ENCODE measurements at regions not wholly inside any gene's neighbourhood (a gene's known extent, or its start where the extent isn't known, plus 50 kb on each side); places are given as distances from the start of the nearest gene placed in this dataset.
"Not testable (repeated sequence)": the region's sequence is repeated elsewhere in the genome, so short reads cannot be mapped to it uniquely, and the experiment has no call there.

DNA sequence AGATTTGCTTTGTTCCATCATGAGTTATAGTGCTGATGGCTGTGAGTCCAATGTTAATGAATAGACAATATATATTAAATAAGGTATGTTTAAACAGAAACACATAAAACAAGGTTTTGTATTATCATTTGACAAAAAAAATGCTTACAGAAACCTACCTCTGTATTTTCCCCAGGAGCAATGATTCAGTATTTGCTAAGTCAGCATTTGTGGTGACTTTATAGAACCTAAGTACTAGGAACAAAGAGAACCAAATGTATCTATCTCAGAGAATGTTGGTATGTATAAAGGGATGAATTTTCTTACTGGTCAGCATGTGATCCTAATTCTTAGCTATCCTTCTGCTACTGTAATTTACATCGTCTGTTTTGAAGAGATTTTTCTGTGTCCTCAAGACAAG, 421.5 kb upstream of the SEL1L start:
- DNase-seq (ENCODE audit: low spot score) = no peak

GRCh38 chr14:81960781-81961180, 427.1 kb upstream of the SEL1L start:
- DNase-seq (ENCODE audit: low spot score) = no peak

- no peak for DNase-seq (ENCODE audit: low spot score)
These were observed 430.2 kb upstream of the SEL1L start for GRCh38 chr14:81963846-81964245.

DNA sequence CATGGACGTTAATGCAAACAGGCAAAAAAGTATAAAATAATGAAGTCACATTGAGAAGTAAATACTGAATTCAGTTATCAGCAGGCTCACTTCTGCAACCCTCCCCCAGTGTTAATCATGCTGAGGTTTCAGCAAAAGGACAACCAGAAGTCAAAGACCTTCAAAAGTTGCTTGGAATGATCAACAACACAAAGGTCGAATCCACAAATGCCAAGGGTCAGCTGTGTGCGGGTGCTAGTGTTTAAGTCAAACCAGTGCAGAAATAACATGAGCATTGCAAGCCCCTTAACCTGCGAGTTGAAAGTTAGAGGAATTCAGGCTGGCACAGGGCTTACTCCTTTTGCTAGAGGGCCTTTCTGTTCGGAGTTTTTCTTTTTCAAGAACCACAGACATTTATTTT, 436.7 kb upstream of the SEL1L start:
- no peak for DNase-seq (ENCODE audit: low spot score)

- no peak for DNase-seq (ENCODE audit: low spot score)
These were observed 438.3 kb upstream of the SEL1L start for GRCh38 chr14:81971911-81972310.

DNA sequence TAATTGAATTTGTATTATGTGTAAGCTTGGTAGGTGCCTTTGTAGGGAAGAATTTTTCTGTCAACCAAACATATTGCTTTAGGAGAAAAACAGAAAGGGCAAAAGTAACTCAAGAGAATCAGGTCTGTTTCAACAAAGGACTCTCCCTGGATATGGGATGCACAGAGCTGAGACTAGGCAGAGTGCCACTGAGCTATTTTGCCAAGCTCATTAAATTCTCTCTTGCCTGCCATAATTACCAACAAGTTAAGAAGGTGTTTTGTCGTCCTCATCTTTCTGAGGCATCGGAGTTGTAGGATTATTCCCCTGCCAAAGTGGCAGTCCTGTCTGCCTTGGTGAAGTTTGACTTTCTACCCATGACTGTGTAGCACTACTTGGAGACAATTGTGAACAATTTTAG, 438.9 kb upstream of the SEL1L start:
- DNase-seq (ENCODE audit: low spot score) = no peak

- DNase-seq (ENCODE audit: low spot score) = no peak
These were observed 440.9 kb upstream of the SEL1L start for GRCh38 chr14:81974543-81974942.

DNA sequence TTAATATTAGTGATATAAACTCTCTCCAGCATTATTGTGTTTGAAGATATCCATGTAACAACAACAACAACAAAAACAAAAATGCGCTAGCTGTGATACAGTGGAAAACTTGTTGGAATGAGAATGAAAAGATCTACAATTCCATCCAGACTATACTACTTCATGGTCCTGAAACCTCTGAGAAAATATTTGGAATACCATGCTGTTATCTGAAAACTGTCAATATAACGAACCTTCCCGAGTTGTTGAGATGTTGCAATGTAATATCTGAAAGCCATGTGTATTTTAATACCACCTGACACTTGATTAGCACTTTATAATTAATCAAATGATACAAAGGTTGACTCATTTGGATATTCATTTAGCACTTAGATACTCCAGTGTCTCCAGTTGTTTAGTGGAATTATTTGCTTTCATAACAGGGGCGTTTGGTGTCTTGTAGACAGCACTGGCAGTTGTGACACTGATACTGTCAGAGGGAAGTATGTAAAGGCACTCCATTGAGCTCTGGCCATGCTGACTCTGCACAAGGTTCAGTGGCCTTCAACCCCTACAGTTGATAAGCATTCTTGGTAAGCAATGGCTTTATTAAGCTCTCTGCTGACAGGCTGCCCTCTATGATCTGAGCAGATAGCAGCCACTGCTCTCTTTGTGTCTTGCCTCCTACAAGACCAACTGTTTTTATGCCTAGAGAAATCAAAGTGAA, 447.1 kb upstream of the SEL1L start:
- DNase-seq (ENCODE audit: low spot score) = no peak

GRCh38 chr14:81981307-81981675, 447.6 kb upstream of the SEL1L start:
- no peak for DNase-seq (ENCODE audit: low spot score)

DNA sequence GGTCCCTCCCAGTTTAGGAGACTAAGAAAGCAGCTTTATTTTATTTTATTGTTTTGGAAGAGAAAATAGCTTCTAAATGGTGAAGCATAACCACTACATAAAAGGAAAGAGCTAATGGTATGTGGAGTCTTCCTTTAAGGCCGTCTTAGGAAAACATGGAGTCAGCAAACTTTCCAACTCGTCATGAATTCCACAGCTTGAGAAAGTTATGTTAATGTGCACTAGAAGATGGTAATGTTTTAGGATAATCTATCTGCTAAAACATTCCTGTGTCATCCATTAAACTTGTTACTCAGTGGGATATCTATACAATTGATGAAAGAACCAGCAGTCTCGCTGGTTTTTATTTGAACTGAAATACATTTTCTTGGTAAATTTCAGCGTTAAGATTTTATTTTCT, 448.4 kb upstream of the SEL1L start:
- no peak for DNase-seq (ENCODE audit: low spot score)

DNA sequence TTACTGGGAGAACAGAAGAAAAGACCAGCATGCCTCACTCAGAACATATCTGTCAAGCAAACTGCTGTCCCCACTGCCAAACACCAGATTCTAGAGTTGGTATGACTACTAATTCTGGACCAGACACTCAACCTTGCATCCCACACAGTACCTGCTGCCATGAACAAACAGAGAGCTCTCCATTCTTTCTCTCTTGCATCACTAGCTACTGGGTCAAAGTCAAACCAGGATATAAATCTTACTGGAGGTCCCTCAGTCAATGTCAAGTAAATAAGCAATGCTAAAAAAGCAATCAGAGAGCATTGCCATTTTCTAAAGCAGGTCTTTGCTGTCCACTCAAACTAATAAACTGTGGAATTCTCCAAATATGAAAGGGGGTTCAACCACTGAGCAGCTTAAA, 452.4 kb upstream of the SEL1L start:
- DNase-seq (ENCODE audit: low spot score) = no peak

- no peak for DNase-seq (ENCODE audit: low spot score)
These were observed 455.6 kb upstream of the SEL1L start for GRCh38 chr14:81989211-81989610.

DNA sequence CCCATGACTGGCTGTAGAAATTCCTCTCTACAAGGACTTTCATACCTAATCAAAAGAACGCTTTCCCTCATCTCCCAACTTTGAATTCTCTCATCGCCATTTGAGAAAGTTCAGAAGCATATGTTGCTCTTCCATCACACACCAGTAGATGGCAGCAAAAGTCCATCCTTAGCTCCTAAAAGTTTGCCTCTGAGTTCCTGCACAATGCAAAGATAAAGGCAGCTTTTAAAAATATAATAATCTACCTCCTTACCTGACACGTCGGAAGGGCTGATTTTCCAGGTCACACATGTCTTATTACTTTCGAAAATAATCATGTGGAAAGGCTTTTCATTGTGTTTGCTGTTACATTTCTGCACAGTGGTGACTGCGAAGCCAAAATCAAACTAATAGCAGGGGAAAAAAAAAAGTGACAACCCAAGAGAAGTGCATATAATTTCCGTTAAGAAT, 456.7 kb upstream of the SEL1L start:
- DNase-seq (ENCODE audit: low spot score) = peak; percentile 65

GRCh38 chr14:81991998-81992397, 458.3 kb upstream of the SEL1L start:
- DNase-seq (ENCODE audit: low spot score) = no peak

GRCh38 chr14:81993432-81993831, 459.8 kb upstream of the SEL1L start:
- DNase-seq (ENCODE audit: low spot score) = no peak

GRCh38 chr14:82003426-82003825, 469.8 kb upstream of the SEL1L start:
- DNase-seq (ENCODE audit: low spot score) = no peak

DNA sequence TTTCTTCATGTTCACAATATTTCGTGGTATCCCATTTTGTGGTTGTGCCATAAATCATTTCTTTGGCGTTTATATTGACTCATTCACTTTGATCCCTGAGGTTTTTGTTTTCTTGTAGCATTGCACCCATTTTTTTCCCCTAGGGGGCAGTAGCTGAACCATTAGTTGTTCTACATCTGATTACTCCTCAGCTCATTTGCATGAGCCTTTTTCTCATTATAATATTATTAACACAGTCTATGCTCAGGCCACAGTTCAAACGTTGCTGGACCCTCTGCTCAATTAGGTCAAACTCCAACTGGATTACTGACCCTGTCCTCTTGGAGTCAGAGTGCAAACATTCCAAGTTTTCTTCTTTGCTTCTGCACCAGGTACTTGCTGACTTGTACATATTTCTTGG, 475.4 kb upstream of the SEL1L start:
- DNase-seq (ENCODE audit: low spot score) = no peak

DNA sequence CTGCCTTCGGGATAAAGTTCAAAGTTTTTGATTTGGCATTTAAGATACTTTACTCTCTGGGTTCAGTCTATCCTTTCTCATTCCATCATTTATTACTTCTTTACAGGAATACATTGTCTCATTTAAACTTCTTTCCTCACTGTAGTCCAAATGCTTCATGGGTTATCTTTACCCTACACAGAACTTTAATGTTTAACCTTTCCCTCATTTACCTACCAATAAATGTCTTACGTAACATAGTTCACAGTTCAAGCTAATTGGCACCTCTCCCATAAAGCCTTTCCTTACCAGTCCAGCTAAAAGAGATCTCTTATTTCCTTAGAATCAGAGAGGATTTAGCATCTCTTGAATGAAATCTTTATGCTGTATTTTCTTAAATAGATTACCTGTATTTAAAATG, 476.3 kb upstream of the SEL1L start:
- no peak for DNase-seq (ENCODE audit: low spot score)

- DNase-seq (ENCODE audit: low spot score) = no peak
These were observed 477.8 kb upstream of the SEL1L start for GRCh38 chr14:82011460-82011859.

GRCh38 chr14:82029038-82029437, 495.4 kb upstream of the SEL1L start:
- DNase-seq (ENCODE audit: low spot score) = no peak

DNA sequence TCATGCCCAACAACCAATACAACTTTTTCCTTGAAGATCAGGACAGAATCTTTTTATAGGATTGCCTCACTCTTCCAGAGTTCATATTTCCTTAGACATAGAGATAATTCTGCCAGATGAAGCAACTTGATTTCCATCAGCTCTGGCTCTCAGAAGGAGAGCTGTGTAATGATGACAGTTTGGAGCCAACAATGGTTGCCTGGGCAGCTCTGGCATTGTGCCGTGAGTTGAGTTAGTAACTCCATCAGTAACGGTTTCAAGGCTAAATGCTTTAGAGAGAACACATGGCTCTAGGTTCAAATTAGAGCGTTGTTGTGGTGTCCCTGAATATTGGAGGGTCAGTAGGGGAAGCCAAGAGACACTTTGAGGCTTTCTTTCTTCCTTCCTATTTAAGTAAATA, 501.7 kb upstream of the SEL1L start:
- DNase-seq (ENCODE audit: low spot score) = no peak

DNA sequence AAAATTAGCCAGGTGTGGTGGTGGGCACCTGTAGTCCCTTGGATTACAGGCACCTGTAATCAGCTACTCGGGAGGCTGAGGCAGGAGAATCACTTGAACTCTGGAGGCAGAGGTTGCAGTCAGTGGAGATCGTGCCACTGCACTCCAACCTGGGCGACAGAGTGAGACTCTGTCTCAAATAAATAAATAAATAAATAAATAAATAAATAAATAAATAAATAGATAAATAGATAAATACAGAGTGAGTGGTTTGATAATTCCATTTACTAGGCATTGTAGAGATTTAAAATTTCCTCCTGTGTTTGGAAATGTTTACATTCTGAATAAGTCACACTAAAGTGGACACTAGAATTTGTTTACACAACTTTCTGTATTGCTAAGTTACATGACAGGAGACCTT, 504.4 kb upstream of the SEL1L start:
- DNase-seq (ENCODE audit: low spot score) = not testable (repeated sequence)

DNA sequence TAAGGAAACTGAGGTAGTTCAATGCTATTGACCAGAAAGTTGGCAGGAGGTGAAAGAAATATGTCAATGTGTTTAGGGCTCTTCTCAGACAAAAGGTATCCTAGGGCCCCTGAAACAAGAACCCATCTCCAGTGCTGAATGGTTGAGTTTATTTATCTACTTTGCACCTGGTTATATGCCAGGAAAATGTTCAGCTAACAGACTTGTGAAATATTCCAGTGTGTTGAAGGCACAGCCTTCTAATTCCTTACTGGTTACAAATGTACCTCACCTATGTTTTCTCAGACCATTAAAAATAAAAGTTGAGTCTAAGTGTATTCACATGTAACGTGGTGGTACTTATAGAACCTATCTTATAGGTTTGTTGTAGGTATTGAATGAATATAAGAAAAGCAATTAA, 511.7 kb upstream of the SEL1L start:
- no peak for DNase-seq (ENCODE audit: low spot score)

DNA sequence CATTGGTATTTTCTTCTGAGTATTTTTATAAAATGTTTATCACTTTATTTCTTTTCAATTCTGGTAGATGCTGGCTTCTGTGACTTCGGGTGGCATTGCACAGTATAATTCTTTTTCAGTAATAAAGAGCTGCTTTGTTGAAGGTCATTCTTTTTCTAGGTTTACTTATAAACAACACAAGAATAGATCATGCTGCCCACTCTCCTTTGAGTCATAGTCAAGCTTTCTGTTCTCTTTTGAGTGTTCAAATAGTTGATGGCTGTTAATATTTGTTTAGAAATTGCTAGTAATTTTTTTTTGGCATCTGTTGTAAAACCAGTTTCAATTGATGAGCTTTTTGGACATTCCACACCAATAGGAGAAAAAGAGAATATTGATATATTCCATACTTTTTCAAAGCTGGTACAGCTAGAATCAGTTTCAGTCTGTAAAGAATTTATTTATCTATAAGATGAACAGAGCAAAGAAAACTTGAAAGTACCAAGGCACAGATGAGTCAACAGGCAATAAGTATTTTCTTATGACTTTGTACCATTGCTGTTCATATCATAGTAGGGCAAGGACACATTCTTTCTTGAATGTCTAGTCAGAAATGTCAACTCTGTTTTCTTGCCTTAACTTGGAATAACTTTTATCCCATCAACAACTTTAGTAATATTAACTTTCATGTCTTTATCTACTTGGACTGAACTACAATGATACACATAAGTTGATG, 513.0 kb upstream of the SEL1L start:
- DNase-seq (ENCODE audit: low spot score) = no peak
